ENCODE measurements at regions not wholly inside any gene's neighbourhood (a gene's known extent, or its start where the extent isn't known, plus 50 kb on each side); places are given as distances from the start of the nearest gene placed in this dataset.

- TF ChIP-seq JUND (IDR thresholded peaks at IDR 0.05; ENCODE audit: low read depth), result no peak
- DNase-seq (ENCODE audit: low read depth in 1 of 2, low spot score in 1 of 2), result no peak
- in situ Hi-C loops (cut with HindIII; ENCODE audit: low pct_unique_long_range_greater_than_20kb, low sequenced_read_pairs), result no loop called here
Observed at GRCh38 chr2:121965661-121966060, 210.2 kb downstream of the TSN start.

GRCh38 chr2:121966663-121967062 lies 211.2 kb downstream of the TSN start:
- in situ Hi-C loops (cut with HindIII; ENCODE audit: low pct_unique_long_range_greater_than_20kb, low sequenced_read_pairs), result no loop called here
- TF ChIP-seq JUND (IDR thresholded peaks at IDR 0.05; ENCODE audit: low read depth), result no peak
- DNase-seq (ENCODE audit: low read depth in 1 of 2, low spot score in 1 of 2), result no peak

- TF ChIP-seq JUND (IDR thresholded peaks at IDR 0.05; ENCODE audit: low read depth), result no peak
- DNase-seq (ENCODE audit: low read depth in 1 of 2, low spot score in 1 of 2), result peak in 1 of 2 experiments; percentile 27
- in situ Hi-C loops (cut with HindIII; ENCODE audit: low pct_unique_long_range_greater_than_20kb, low sequenced_read_pairs), result no loop called here
Observed at GRCh38 chr2:121969166-121969565, 213.7 kb downstream of the TSN start.

- no peak for DNase-seq (ENCODE audit: low read depth in 1 of 2, low spot score in 1 of 2)
Observed at GRCh38 chr2:121969766-121970639, 214.6 kb downstream of the TSN start.

GRCh38 chr2:121972203-121972602 lies 216.8 kb downstream of the TSN start:
- in situ Hi-C loops (cut with HindIII; ENCODE audit: low pct_unique_long_range_greater_than_20kb, low sequenced_read_pairs), result no loop called here
- no peak for TF ChIP-seq JUND (IDR thresholded peaks at IDR 0.05; ENCODE audit: low read depth)

More at GRCh38 chr2:121969766-121970639, 214.6 kb downstream of the TSN start:
- in situ Hi-C loops (cut with HindIII; ENCODE audit: low pct_unique_long_range_greater_than_20kb, low sequenced_read_pairs), result no loop called here
- TF ChIP-seq JUND (IDR thresholded peaks at IDR 0.05; ENCODE audit: low read depth), result no peak

GRCh38 chr2:121974897-121975661 lies 219.6 kb downstream of the TSN start:
- TF ChIP-seq JUND (IDR thresholded peaks at IDR 0.05; ENCODE audit: low read depth), result no peak
- DNase-seq (ENCODE audit: low read depth in 1 of 2, low spot score in 1 of 2), result peak; percentile 49 to 83
- in situ Hi-C loops (cut with HindIII; ENCODE audit: low pct_unique_long_range_greater_than_20kb, low sequenced_read_pairs), result no loop called here

More at GRCh38 chr2:121972203-121972602, 216.8 kb downstream of the TSN start:
- no peak for DNase-seq (ENCODE audit: low read depth in 1 of 2, low spot score in 1 of 2)

GRCh38 chr2:121976926-121977325 lies 221.5 kb downstream of the TSN start:
- DNase-seq (ENCODE audit: low read depth in 1 of 2, low spot score in 1 of 2), result no peak
- in situ Hi-C loops (cut with HindIII; ENCODE audit: low pct_unique_long_range_greater_than_20kb, low sequenced_read_pairs), result no loop called here
- TF ChIP-seq JUND (IDR thresholded peaks at IDR 0.05; ENCODE audit: low read depth), result no peak

- DNase-seq (ENCODE audit: low read depth in 1 of 2, low spot score in 1 of 2), result no peak
- TF ChIP-seq JUND (IDR thresholded peaks at IDR 0.05; ENCODE audit: low read depth), result no peak
- in situ Hi-C loops (cut with HindIII; ENCODE audit: low pct_unique_long_range_greater_than_20kb, low sequenced_read_pairs), result no loop called here
Observed at GRCh38 chr2:121977326-121977725, 221.9 kb downstream of the TSN start.

GRCh38 chr2:121992700-121993099 lies 237.2 kb downstream of the TSN start:
- TF ChIP-seq JUND (IDR thresholded peaks at IDR 0.05; ENCODE audit: low read depth), result no peak
- DNase-seq (ENCODE audit: low read depth in 1 of 2, low spot score in 1 of 2), result no peak
- in situ Hi-C loops (cut with HindIII; ENCODE audit: low pct_unique_long_range_greater_than_20kb, low sequenced_read_pairs), result no loop called here

GRCh38 chr2:121993682-121994081 lies 238.2 kb downstream of the TSN start:
- DNase-seq (ENCODE audit: low read depth in 1 of 2, low spot score in 1 of 2), result peak in 1 of 2 experiments; percentile 44
- no peak for TF ChIP-seq JUND (IDR thresholded peaks at IDR 0.05; ENCODE audit: low read depth)
- in situ Hi-C loops (cut with HindIII; ENCODE audit: low pct_unique_long_range_greater_than_20kb, low sequenced_read_pairs), result no loop called here

- no peak for TF ChIP-seq JUND (IDR thresholded peaks at IDR 0.05; ENCODE audit: low read depth)
- in situ Hi-C loops (cut with HindIII; ENCODE audit: low pct_unique_long_range_greater_than_20kb, low sequenced_read_pairs), result no loop called here
- DNase-seq (ENCODE audit: low read depth in 1 of 2, low spot score in 1 of 2), result no peak
Observed at GRCh38 chr2:121994238-121995206, 239.1 kb downstream of the TSN start.

GRCh38 chr2:121998751-121999150 lies 243.3 kb downstream of the TSN start:
- DNase-seq (ENCODE audit: low read depth in 1 of 2, low spot score in 1 of 2), result no peak
- TF ChIP-seq JUND (IDR thresholded peaks at IDR 0.05; ENCODE audit: low read depth), result no peak
- in situ Hi-C loops (cut with HindIII; ENCODE audit: low pct_unique_long_range_greater_than_20kb, low sequenced_read_pairs), result no loop called here

Measured in T47D (cell line).